PC-9 (cell line): ENCODE measurements at regions not wholly inside any gene's neighbourhood (a gene's known extent, or its start where the extent isn't known, plus 50 kb on each side); places are given as distances from the start of the nearest gene placed in this dataset.

ENCODE experiments used
- CTCF ChIP-seq: fragments of 200-600 bp; sonication (generic); conservative IDR thresholded peaks from 2 replicates; pipeline ENCODE4 v1.6.1; 2017; ENCODE audit warnings: mixed run types, antibody characterized with exemption, mild to moderate bottlenecking, moderate library complexity
- EZH2 ChIP-seq: fragments of 200-600 bp; sonication (generic); IDR thresholded peaks from 2 replicates; pipeline ENCODE4 v1.8.0; 2017; ENCODE audit warnings: antibody characterized with exemption, low read depth

- TF ChIP-seq CTCF (no peak), EZH2 (no peak)
Observed at GRCh38 chr5:175386526-175386925, 57.5 kb downstream of the DRD1 start.
